ENCODE measurements at regions not wholly inside any gene's neighbourhood (a gene's known extent, or its start where the extent isn't known, plus 50 kb on each side); places are given as distances from the start of the nearest gene placed in this dataset.

GRCh38 chr15:46296002-46296401 lies 661.2 kb downstream of the SQOR start:
- no peak for TF ChIP-seq POLR2A (IDR thresholded peaks at IDR 0.05; ENCODE audit: low read depth, low read length)
- TF ChIP-seq POLR2AphosphoS5 (IDR thresholded peaks at IDR 0.05; ENCODE audit: low read depth, low read length), result no peak

Data from GM12892 (cell line).